Activated CD8-positive, alpha-beta T cell treated with anti-CD3 and anti-CD28 coated beads for 36 hours (primary cell): ENCODE measurements at regions not wholly inside any gene's neighbourhood (a gene's known extent, or its start where the extent isn't known, plus 50 kb on each side); places are given as distances from the start of the nearest gene placed in this dataset.

Experiments used
- ATAC-seq: fragments of 200-7000 bp; cut with Tn5 transposase; one replicate; pipeline ENCODE4 v1.10.0; 2021; ENCODE audit warnings: mild to moderate bottlenecking, moderate library complexity
- CTCF ChIA-PET: fragments of 350-600 bp; sonication (Branson Sonifier 250); formaldehyde crosslinking; loops from one replicate; lab custom pipeline; 2021; ENCODE audit warnings: antibody characterized with exemption; lab: Charles Lee
- POLR2A ChIA-PET: fragments of 350-600 bp; sonication (Branson Sonifier 250); formaldehyde crosslinking; loops from one replicate; lab custom pipeline; 2021; ENCODE audit warnings: antibody characterized with exemption; lab: Charles Lee
- DNase-seq: peaks from one replicate; pipeline ENCODE4 v3.0.0-alpha.2; 2020
- H3K27ac Mint-ChIP-seq: one replicate; pipeline ENCODE4 v1.8.0; 2021; ENCODE audit warnings: mild to moderate bottlenecking, mixed read lengths
- H3K27me3 Mint-ChIP-seq: one replicate; pipeline ENCODE4 v1.8.0; 2021; ENCODE audit warnings: mixed read lengths
- H3K36me3 Mint-ChIP-seq: one replicate; pipeline ENCODE4 v1.8.0; 2021; ENCODE audit warnings: low read depth, mixed read lengths
- H3K4me1 Mint-ChIP-seq: one replicate; pipeline ENCODE4 v1.8.0; 2021; ENCODE audit warnings: low read depth, mixed read lengths
- H3K4me3 Mint-ChIP-seq: one replicate; pipeline ENCODE4 v1.8.0; 2021; ENCODE audit warnings: mild to moderate bottlenecking, moderate library complexity, mixed read lengths
- H3K9me3 Mint-ChIP-seq: one replicate; pipeline ENCODE4 v1.8.0; 2021; ENCODE audit warnings: mixed read lengths
- intact Hi-C: fragments of 100-400 bp; cut with micrococcal nuclease; formaldehyde crosslinking; loops from one replicate; pipeline ENCODE4 v1.10.0; 2022
- TF ChIP-seq, protein P1 (sequence below): fragments of 200-600 bp; IDR thresholded peaks from one replicate; pipeline ENCODE4 v1.8.0; 2022; ENCODE audit warnings: antibody characterized with exemption, mild to moderate bottlenecking

DNA sequence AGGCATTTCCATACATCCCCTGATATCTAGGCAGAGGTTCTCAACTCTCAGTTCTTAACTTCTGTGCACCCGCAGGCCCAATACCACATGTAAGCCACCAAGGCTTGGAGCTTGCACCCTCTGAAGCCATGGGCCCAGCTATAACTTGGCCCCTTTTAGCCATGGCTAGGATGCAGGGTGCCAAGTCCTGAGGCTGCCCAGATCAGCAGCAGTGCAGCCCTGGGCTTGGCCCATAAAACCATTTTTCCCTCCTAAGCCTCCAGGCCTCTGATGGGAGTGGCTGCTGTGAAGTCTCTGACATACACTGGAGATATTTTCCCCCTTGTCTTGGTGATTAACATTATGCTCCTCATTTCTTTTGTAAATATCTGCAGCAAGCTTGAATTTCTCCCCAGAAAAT, 110.3 kb upstream of the CNTN1 start:
- intact Hi-C loops: no loop called here
- Mint-ChIP-seq H3K27ac (no peak overlapping the region), H3K4me1 (no peaks in the 10 kb centered on the region), H3K36me3 (no peaks in the 10 kb centered on the region), H3K4me3 (no peak overlapping the region), H3K9me3 (peaks cover 10% of the 10 kb centered on the region), H3K27me3 (no peaks in the 10 kb centered on the region)
- ATAC-seq: no peak
- POLR2A ChIA-PET: no interaction called here
- DNase-seq: no peak
- CTCF ChIA-PET: no interaction called here
- TF ChIP-seq, protein P1, sequence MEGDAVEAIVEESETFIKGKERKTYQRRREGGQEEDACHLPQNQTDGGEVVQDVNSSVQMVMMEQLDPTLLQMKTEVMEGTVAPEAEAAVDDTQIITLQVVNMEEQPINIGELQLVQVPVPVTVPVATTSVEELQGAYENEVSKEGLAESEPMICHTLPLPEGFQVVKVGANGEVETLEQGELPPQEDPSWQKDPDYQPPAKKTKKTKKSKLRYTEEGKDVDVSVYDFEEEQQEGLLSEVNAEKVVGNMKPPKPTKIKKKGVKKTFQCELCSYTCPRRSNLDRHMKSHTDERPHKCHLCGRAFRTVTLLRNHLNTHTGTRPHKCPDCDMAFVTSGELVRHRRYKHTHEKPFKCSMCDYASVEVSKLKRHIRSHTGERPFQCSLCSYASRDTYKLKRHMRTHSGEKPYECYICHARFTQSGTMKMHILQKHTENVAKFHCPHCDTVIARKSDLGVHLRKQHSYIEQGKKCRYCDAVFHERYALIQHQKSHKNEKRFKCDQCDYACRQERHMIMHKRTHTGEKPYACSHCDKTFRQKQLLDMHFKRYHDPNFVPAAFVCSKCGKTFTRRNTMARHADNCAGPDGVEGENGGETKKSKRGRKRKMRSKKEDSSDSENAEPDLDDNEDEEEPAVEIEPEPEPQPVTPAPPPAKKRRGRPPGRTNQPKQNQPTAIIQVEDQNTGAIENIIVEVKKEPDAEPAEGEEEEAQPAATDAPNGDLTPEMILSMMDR: no peak

DNA sequence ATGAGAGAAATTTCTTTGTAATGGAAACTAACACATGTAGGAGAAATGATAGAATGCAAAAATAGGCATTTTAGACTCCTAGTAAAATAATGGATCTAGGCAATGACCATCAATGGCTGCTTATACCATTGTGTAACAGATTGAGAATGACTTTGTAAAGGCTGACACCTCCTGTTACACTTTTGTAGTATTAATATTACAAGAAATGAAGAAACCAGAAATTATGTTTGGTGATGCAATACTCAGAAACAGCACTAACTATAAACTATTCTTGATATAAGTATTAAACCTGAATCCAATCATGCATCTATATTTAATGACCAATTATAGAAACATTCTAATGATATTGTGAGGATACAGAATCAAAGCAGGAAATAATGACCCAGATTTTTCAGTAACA, 108.5 kb upstream of the CNTN1 start:
- intact Hi-C loops: no loop called here
- Mint-ChIP-seq H3K27ac (no peak overlapping the region), H3K4me3 (no peak overlapping the region), H3K36me3 (no peaks in the 10 kb centered on the region), H3K4me1 (no peaks in the 10 kb centered on the region), H3K27me3 (no peaks in the 10 kb centered on the region), H3K9me3 (peaks cover 10% of the 10 kb centered on the region)
- ATAC-seq: no peak
- CTCF ChIA-PET: interaction anchor here (0.8 kb wide), 1 partner anchor 675 kb away, joined by 3 read pairs; no protein-coding TSS in a partner anchor
- POLR2A ChIA-PET: no interaction called here
- DNase-seq: no peak
- TF ChIP-seq, protein P1: no peak

DNA sequence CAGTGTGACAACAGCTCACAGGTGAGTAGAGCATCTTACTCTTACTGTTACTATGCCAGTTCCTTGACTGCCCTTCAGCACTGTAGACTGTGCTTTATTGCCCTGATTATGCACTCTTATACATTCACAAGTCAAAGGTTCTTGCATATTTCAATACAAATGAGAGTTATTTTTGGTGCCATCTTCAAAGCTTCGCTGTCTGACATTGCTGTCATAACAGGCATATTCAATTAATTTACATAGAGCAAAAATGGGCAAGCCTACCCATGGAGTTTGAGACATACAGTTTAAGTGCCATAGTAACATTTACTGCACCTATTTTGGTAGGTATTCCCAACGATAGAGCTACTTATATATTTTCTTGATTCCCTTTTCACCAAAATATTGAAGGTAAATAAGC, 107.5 kb upstream of the CNTN1 start:
- DNase-seq (no peak), ATAC-seq (no peak)
- ChIA-PET CTCF (no interaction called here), POLR2A (no interaction called here)
- TF ChIP-seq, protein P1: no peak
- Mint-ChIP-seq H3K4me3 (no peak overlapping the region), H3K36me3 (no peaks in the 10 kb centered on the region), H3K27me3 (no peaks in the 10 kb centered on the region), H3K27ac (no peak overlapping the region), H3K9me3 (peaks cover 16% of the 10 kb centered on the region), H3K4me1 (no peaks in the 10 kb centered on the region)
- intact Hi-C loops: no loop called here

DNA sequence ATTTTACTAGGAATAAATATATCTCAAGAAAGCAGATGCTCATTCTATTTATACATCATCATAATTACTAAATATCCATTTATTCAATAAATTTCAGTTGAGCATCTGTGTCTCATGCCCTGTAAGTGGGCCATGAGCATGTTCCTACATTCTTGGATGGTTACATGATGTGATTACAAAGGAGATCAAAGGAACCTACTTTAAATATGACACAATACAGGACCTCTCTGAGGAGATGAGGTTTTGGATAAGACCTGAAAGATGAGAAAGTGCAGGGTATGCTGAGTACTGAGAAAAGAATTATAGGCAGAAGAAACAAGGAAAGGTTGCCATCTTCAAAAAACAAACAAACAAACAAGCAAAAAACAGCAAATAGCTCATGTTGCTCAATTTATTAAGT, 105.4 kb upstream of the CNTN1 start:
- CTCF ChIA-PET: no interaction called here
- Mint-ChIP-seq H3K36me3 (no peaks in the 10 kb centered on the region), H3K4me1 (no peaks in the 10 kb centered on the region), H3K4me3 (no peak overlapping the region), H3K27ac (no peak overlapping the region), H3K9me3 (peaks cover 10% of the 10 kb centered on the region), H3K27me3 (no peaks in the 10 kb centered on the region)
- no peak for DNase-seq
- ATAC-seq: no peak
- TF ChIP-seq, protein P1: no peak
- POLR2A ChIA-PET: no interaction called here
- intact Hi-C loops: no loop called here

DNA sequence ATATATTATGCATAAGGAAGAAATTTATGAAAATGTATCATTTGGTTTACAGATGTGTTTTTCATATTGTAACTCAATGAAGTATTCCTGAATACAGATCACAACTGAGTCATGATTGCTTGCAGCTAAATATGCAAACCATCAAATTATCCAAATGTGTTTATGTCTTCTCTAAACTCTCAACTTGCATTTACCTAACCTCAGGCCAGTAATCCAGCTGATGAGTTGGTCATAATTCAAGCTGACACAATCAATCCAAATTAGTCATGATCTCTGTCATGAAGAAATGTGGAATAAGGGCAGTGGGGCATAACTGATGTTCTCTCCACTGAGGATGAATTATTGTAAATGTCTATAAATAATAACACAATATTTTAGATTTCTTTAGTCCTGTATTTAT, 104.8 kb upstream of the CNTN1 start:
- CTCF ChIA-PET: no interaction called here
- no peaks in the 10 kb centered on the region for H3K27me3 Mint-ChIP-seq

More for the DNA sequence above, 104.8 kb upstream of the CNTN1 start:
- TF ChIP-seq, protein P1: no peak
- ATAC-seq (no peak), DNase-seq (no peak)
- no peak overlapping the region for H3K4me3 Mint-ChIP-seq
- no peaks in the 10 kb centered on the region for H3K4me1 Mint-ChIP-seq
- no peak overlapping the region for H3K27ac Mint-ChIP-seq
- intact Hi-C loops: no loop called here
- POLR2A ChIA-PET: no interaction called here
- no peaks in the 10 kb centered on the region for H3K36me3 Mint-ChIP-seq
- peaks cover 10% of the 10 kb centered on the region for H3K9me3 Mint-ChIP-seq
